ENCODE measurements at regions not wholly inside any gene's neighbourhood (a gene's known extent, or its start where the extent isn't known, plus 50 kb on each side); places are given as distances from the start of the nearest gene placed in this dataset.

GRCh38 chr13:40384976-40385857 lies 281.2 kb downstream of the FOXO1 start:
- Mint-ChIP-seq H3K36me3 (ENCODE audit: low read depth) (no peaks in the 10 kb centered on the region), H3K4me1 (peaks cover 66% of the 10 kb centered on the region), H3K27me3 (ENCODE audit: low read depth) (peaks cover 15% of the 10 kb centered on the region), H3K27ac (ENCODE audit: unreplicated experiment) (no peak overlapping the region), H3K9me3 (peaks cover 3% of the 10 kb centered on the region), H3K4me3 (no peak overlapping the region)
- no peak for TF ChIP-seq CTCF (conservative IDR thresholded peaks at IDR 0.05)
- no peak for DNase-seq (ENCODE audit: low read depth, low spot score)

- no peak for DNase-seq (ENCODE audit: low read depth, low spot score)
- Mint-ChIP-seq H3K4me3 (no peak overlapping the region), H3K9me3 (peaks cover 3% of the 10 kb centered on the region), H3K27ac (ENCODE audit: unreplicated experiment) (no peak overlapping the region), H3K27me3 (ENCODE audit: low read depth) (peaks cover 15% of the 10 kb centered on the region), H3K36me3 (ENCODE audit: low read depth) (no peaks in the 10 kb centered on the region), H3K4me1 (peaks cover 66% of the 10 kb centered on the region)
- TF ChIP-seq CTCF (conservative IDR thresholded peaks at IDR 0.05) = no peak
Observed at GRCh38 chr13:40385858-40386180, 280.6 kb downstream of the FOXO1 start.

GRCh38 chr13:40386586-40386985 lies 279.9 kb downstream of the FOXO1 start:
- peaks cover 3% of the 10 kb centered on the region for H3K9me3 Mint-ChIP-seq
- peaks cover 73% of the 10 kb centered on the region for H3K4me1 Mint-ChIP-seq
- no peak for DNase-seq (ENCODE audit: low read depth, low spot score)
- H3K27ac Mint-ChIP-seq (ENCODE audit: unreplicated experiment) = peak overlapping the region; percentile 13
- H3K36me3 Mint-ChIP-seq (ENCODE audit: low read depth) = no peaks in the 10 kb centered on the region
- H3K4me3 Mint-ChIP-seq = no peak overlapping the region
- peaks cover 17% of the 10 kb centered on the region for H3K27me3 Mint-ChIP-seq (ENCODE audit: low read depth)
- TF ChIP-seq CTCF (conservative IDR thresholded peaks at IDR 0.05) = no peak

- no peak for TF ChIP-seq CTCF (conservative IDR thresholded peaks at IDR 0.05)
- Mint-ChIP-seq H3K27ac (ENCODE audit: unreplicated experiment) (no peak overlapping the region), H3K4me1 (peaks cover 77% of the 10 kb centered on the region), H3K4me3 (no peak overlapping the region), H3K27me3 (ENCODE audit: low read depth) (peaks cover 19% of the 10 kb centered on the region), H3K36me3 (ENCODE audit: low read depth) (no peaks in the 10 kb centered on the region), H3K9me3 (peaks cover 3% of the 10 kb centered on the region)
- no peak for DNase-seq (ENCODE audit: low read depth, low spot score)
Observed at GRCh38 chr13:40387775-40388174, 278.7 kb downstream of the FOXO1 start.

GRCh38 chr13:40388617-40389016 lies 277.8 kb downstream of the FOXO1 start:
- Mint-ChIP-seq H3K36me3 (ENCODE audit: low read depth) (no peaks in the 10 kb centered on the region), H3K27me3 (ENCODE audit: low read depth) (peaks cover 19% of the 10 kb centered on the region), H3K9me3 (peaks cover 3% of the 10 kb centered on the region), H3K4me3 (no peak overlapping the region), H3K27ac (ENCODE audit: unreplicated experiment) (peak overlapping the region; percentile 75), H3K4me1 (peaks cover 71% of the 10 kb centered on the region)
- DNase-seq (ENCODE audit: low read depth, low spot score) = no peak
- TF ChIP-seq CTCF (conservative IDR thresholded peaks at IDR 0.05) = no peak

Data from neural crest cell (in vitro differentiated cells).